ENCODE measurements at regions not wholly inside any gene's neighbourhood (a gene's known extent, or its start where the extent isn't known, plus 50 kb on each side); places are given as distances from the start of the nearest gene placed in this dataset.

DNA sequence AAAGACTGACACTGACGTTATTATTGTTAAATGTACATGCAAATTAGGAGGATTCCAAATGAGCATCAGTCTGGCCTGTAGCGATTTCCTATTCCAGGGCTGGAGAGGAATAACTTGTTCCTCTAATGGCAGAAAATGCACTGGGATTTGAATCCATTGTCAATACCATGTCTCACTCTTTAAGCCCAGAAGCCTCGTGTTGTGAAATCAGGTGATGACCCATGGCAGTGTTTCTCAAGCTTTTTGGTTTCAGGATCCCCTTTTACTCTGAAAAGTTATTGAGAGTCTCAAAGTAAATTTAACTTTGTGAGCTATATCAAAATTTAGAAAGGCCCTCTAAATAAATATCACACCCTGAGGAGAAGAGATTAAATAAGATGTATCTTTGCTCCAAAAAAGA lies 279.2 kb downstream of the GALR1 start:
- ChIA-PET CTCF (interaction anchor here (1.2 kb wide), 1 partner anchor 18 kb away, joined by 3 read pairs; no protein-coding TSS in a partner anchor), POLR2A (no interaction called here)
- TF ChIP-seq, protein P1, sequence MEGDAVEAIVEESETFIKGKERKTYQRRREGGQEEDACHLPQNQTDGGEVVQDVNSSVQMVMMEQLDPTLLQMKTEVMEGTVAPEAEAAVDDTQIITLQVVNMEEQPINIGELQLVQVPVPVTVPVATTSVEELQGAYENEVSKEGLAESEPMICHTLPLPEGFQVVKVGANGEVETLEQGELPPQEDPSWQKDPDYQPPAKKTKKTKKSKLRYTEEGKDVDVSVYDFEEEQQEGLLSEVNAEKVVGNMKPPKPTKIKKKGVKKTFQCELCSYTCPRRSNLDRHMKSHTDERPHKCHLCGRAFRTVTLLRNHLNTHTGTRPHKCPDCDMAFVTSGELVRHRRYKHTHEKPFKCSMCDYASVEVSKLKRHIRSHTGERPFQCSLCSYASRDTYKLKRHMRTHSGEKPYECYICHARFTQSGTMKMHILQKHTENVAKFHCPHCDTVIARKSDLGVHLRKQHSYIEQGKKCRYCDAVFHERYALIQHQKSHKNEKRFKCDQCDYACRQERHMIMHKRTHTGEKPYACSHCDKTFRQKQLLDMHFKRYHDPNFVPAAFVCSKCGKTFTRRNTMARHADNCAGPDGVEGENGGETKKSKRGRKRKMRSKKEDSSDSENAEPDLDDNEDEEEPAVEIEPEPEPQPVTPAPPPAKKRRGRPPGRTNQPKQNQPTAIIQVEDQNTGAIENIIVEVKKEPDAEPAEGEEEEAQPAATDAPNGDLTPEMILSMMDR (IDR thresholded peaks at IDR 0.05; ENCODE audit: control extremely low read depth, extremely low read depth, low read depth, missing control alignments), result no peak
- DNase-seq (ENCODE audit: extremely low spot score), result no peak

DNA sequence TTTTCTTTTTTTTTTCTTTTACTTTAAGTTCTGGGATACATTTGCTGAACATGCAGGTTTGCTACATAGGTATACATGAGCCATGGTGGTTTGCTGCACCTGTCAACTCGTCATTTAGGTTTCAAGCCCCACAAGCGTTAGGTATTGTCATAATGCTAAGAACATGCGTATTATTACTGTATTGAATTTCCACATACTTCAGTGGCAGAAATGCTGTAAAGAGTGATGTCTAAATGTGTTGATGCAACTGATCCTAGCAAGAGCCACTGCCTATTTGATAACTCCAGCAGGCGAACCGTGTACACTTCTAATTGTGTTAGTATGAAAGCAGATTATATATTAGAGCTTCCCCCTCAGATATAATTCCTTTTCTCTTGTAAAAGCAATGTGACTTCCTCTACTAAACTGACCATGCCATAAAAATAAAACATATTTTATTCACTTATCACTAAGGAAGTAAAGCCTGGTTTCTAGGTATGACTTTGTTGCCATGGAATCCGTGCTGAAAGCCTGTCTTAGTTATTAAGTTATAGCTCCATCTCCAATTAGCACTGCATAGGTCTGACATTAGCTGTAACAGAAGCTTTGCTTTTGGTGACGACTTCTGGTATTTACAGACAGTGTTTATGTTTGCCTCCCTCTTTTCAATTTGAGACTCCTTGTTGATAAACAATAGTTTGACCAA lies 280.0 kb downstream of the GALR1 start:
- POLR2A ChIA-PET, result no interaction called here
- TF ChIP-seq, protein P1 (IDR thresholded peaks at IDR 0.05; ENCODE audit: control extremely low read depth, extremely low read depth, low read depth, missing control alignments), result no peak
- DNase-seq (ENCODE audit: extremely low spot score), result no peak
- CTCF ChIA-PET, result interaction anchor here (1.2 kb wide), 1 partner anchor 55 kb away, joined by 3 read pairs; no protein-coding TSS in a partner anchor

DNA sequence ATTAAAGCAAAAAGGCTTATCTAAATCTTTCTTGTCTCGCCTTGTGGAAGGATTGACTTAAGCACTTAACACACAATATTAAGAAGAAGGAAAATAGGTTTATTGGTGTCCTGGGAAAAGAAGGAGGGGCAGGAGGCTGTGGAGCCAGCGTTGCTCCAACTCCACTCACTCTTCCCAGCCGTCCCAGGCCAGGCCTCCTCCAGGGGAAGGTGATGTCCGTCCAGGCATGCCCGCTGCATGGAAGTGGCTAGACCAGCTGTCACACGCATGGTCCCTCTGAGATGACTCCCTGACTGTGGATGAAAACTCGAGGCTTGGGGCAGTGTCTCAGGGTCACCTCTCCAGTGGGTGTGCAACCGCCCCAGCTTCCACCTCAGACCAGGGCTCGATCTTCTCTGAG lies 281.1 kb downstream of the GALR1 start:
- ChIA-PET CTCF (interaction anchor here (1.2 kb wide), 1 partner anchor 56 kb away, joined by 3 read pairs; no protein-coding TSS in a partner anchor), POLR2A (no interaction called here)

DNA sequence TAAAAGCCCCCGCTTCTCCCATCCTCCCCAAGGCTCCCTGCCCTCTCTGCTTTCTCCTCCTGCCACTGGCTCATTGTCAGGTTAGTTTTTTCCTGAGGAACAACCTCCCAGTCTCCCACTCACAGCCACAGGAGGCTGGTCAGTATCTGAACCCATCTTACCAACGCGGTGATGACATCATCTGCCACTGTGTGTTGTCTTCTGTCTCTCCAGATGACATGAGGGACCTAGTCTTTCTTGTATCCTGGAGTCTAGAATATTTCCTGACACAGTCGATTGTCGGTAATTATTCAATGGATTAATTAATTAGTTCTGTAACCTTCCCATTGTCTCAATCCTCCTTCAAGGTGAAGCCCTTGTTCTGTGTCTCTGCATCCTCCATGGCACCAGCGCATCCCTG lies 290.2 kb downstream of the GALR1 start:
- ChIA-PET CTCF (no interaction called here), POLR2A (no interaction called here)
- DNase-seq (ENCODE audit: extremely low spot score), result no peak
- TF ChIP-seq, protein P1 (IDR thresholded peaks at IDR 0.05; ENCODE audit: control extremely low read depth, extremely low read depth, low read depth, missing control alignments), result no peak

More for the DNA sequence above, 281.1 kb downstream of the GALR1 start:
- DNase-seq (ENCODE audit: extremely low spot score), result no peak
- TF ChIP-seq, protein P1 (IDR thresholded peaks at IDR 0.05; ENCODE audit: control extremely low read depth, extremely low read depth, low read depth, missing control alignments), result no peak

DNA sequence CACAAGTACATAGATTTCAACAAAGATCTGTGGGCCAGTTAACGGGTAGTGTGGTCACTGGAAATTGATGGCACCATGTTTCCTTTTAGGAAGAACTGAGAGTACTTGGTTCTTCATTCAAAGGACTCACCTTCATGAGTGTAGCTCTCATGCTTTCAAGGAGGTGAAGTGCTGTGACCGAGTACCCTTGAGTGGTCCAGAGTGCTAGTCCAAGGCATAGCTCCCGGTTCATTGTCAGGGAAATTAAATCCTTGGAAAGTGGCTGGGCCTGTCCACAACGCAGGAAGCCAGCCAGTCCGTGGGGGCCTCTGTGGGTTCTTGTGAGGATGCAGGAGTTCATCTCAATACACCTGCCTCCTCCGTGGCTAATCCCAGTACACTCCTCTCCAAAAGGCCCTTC lies 295.1 kb downstream of the GALR1 start:
- TF ChIP-seq, protein P1 (IDR thresholded peaks at IDR 0.05; ENCODE audit: control extremely low read depth, extremely low read depth, low read depth, missing control alignments), result no peak
- CTCF ChIA-PET, result no interaction called here
- POLR2A ChIA-PET, result no interaction called here
- DNase-seq (ENCODE audit: extremely low spot score), result no peak

DNA sequence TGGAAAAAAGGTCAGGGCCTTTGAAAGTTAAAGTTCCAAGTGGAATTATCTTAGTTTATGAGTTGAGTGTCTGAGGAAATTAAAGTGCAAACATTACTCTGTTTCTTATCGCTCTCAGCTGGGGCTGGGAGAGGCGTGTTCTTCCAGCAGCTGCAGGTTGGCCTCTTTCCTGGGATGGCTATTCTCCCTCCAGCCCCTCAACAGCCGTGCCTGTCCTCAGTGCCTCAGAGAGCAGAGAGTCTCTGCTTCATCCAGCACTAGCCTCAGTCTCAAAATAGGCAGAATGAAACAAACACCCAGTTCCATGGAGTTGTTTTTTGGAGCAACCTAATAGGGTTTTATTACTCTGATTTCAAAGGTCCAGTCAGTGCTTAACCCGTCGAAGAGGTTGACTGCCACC lies 298.1 kb downstream of the GALR1 start:
- POLR2A ChIA-PET, result no interaction called here
- CTCF ChIA-PET, result no interaction called here
- TF ChIP-seq, protein P1 (IDR thresholded peaks at IDR 0.05; ENCODE audit: control extremely low read depth, extremely low read depth, low read depth, missing control alignments), result no peak
- no peak for DNase-seq (ENCODE audit: extremely low spot score)

Measured in GM10248 (cell line).